PC-3 (cell line): ENCODE measurements at regions not wholly inside any gene's neighbourhood (a gene's known extent, or its start where the extent isn't known, plus 50 kb on each side); places are given as distances from the start of the nearest gene placed in this dataset.

ENCODE experiments used
- ATAC-seq: fragments of 200-7000 bp; cut with Tn5 transposase; 2 replicates; pipeline ENCODE4 v1.9.1; 2020; ENCODE audit warnings: mild to moderate bottlenecking, moderate library complexity
- BruUV-seq: library from RNA; stranded (reverse); fragments of 400-500 nt; replicated peaks from 2 replicates; lab custom pipeline; 2021; lab: Mats Ljungman, UMichigan
- CTCF ChIA-PET: fragments of 300-600 bp; sonication (Branson Sonifier 250); formaldehyde crosslinking; loops from one replicate; lab custom pipeline; 2022; ENCODE audit warnings: antibody characterized with exemption; lab: Charles Lee
- POLR2A ChIA-PET: fragments of 300-600 bp; sonication (Branson Sonifier 250); formaldehyde crosslinking; loops from one replicate; lab custom pipeline; 2022; ENCODE audit warnings: antibody characterized with exemption; ENCODE audit not compliant: unreplicated experiment; lab: Charles Lee
- DNase-seq: peaks from one replicate; pipeline ENCODE4 v3.0.0-alpha.2; 2015
- H2AFZ ChIP-seq: fragments of 300-600 bp; sonication (generic); 2 replicates; pipeline ENCODE4 v1.6.0; 2016; ENCODE audit warnings: antibody characterized with exemption, low read length
- H3F3A ChIP-seq: fragments of 300-600 bp; sonication (generic); one replicate; pipeline ENCODE4 v1.6.0; 2017; ENCODE audit warnings: antibody characterized with exemption, low read length, control low read depth, mild to moderate bottlenecking; ENCODE audit not compliant: unreplicated experiment
- H3K27ac ChIP-seq: fragments of 300-600 bp; sonication (generic); 2 replicates; pipeline ENCODE4 v1.5.1; 2016; ENCODE audit warnings: mild to moderate bottlenecking, low read length
- H3K27me3 ChIP-seq: fragments of 300-600 bp; sonication (generic); 2 replicates; pipeline ENCODE4 v1.6.1; 2016; ENCODE audit warnings: low read length, mixed read lengths
- H3K36me3 ChIP-seq: fragments of 300-600 bp; sonication (generic); 2 replicates; pipeline ENCODE4 v1.6.1; 2016; ENCODE audit warnings: low read depth, mixed run types, low read length, mixed read lengths
- H3K4me1 ChIP-seq: fragments of 300-600 bp; sonication (generic); 2 replicates; pipeline ENCODE4 v1.5.1; 2016; ENCODE audit warnings: low read length; ENCODE audit not compliant: insufficient read depth
- H3K4me2 ChIP-seq: fragments of 300-600 bp; sonication (generic); 2 replicates; pipeline ENCODE4 v1.6.0; 2016; ENCODE audit warnings: low read length
- H3K4me3 ChIP-seq: fragments of 300-600 bp; sonication (generic); 2 replicates; pipeline ENCODE4 v1.5.1; 2016; ENCODE audit warnings: mild to moderate bottlenecking, low read length, mixed read lengths
- H3K79me2 ChIP-seq: fragments of 300-600 bp; sonication (generic); 2 replicates; pipeline ENCODE4 v1.6.1; 2017; ENCODE audit warnings: low read length, mixed read lengths
- H3K9ac ChIP-seq: fragments of 300-600 bp; sonication (generic); 2 replicates; pipeline ENCODE4 v1.6.0; 2016; ENCODE audit warnings: mild to moderate bottlenecking, low read length
- H3K9me2 ChIP-seq: fragments of 300-600 bp; sonication (generic); replicated peaks from 2 replicates; pipeline ENCODE4 v1.6.1; 2016; ENCODE audit warnings: mixed run types, low read length, mixed read lengths
- H3K9me3 ChIP-seq: fragments of 300-600 bp; sonication (generic); 2 replicates; pipeline ENCODE4 v1.6.1; 2016; ENCODE audit warnings: low read length, mixed read lengths
- H4K20me1 ChIP-seq: fragments of 300-600 bp; sonication (generic); 2 replicates; pipeline ENCODE4 v1.6.1; 2016; ENCODE audit warnings: low read length, mixed read lengths
- EZH2 ChIP-seq: fragments of 300-600 bp; sonication (generic); IDR thresholded peaks from one replicate; pipeline ENCODE4 v1.6.1; 2017; ENCODE audit warnings: antibody characterized with exemption, mild to moderate bottlenecking, low read length; ENCODE audit not compliant: unreplicated experiment
- EZH2phosphoT487 ChIP-seq: fragments of 300-600 bp; sonication (generic); IDR thresholded peaks from 2 replicates; pipeline ENCODE4 v1.6.1; 2018; ENCODE audit warnings: mild to moderate bottlenecking, antibody characterized with exemption, low read length, borderline replicate concordance
- intact Hi-C: fragments of 100-400 bp; cut with micrococcal nuclease; formaldehyde crosslinking; loops from 2 replicates; pipeline ENCODE4 v1.9.0; 2023
- TF ChIP-seq, protein P1 (sequence below): fragments of 300-600 bp; sonication (generic); conservative IDR thresholded peaks from 2 replicates; pipeline ENCODE4 v1.5.1; 2017; ENCODE audit warnings: antibody characterized with exemption, low read depth, mild to moderate bottlenecking, low read length

DNA sequence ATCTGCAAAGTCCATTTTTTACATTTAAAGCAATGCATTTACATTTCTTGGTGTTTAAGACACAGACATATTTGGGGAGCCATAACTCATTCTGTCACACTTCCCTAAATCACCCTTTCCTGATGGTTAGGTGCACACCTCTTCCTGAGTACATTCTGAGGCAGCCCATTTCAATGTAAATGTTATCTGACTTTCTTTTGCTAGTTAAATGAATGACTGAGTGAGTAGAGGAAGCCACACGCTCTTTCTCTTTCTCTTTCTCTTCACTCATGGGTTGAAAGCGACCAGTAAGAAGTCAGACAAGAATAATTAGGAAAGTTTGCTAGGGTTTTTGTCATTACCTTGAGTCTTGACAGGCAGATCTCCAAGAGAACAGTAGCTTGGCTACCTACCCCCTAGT lies 143.1 kb downstream of the S1PR1 start:
- Histone ChIP-seq H3K36me3 (no peaks in the 10 kb centered on the region), H3K9me2 (no peaks in the 10 kb centered on the region), H3K4me1 (peaks cover 10% of the 10 kb centered on the region; the same call in 1 of the 2 replicates), H3K4me3 (no peak overlapping the region), H3K27me3 (peaks cover 57% of the 10 kb centered on the region), H3K27ac (no peak overlapping the region), H3F3A (no peaks in the 10 kb centered on the region), H3K9me3 (no peaks in the 10 kb centered on the region), H3K79me2 (no peaks in the 10 kb centered on the region), H2AFZ (no peak overlapping the region), H4K20me1 (no peaks in the 10 kb centered on the region), H3K4me2 (no peak overlapping the region), H3K9ac (no peak overlapping the region)
- CTCF ChIA-PET, result no interaction called here
- no TSS peak for BruUV-seq
- DNase-seq (no peak), ATAC-seq (no peak)
- TF ChIP-seq EZH2 (no peak), EZH2phosphoT487 (no peak)
- TF ChIP-seq, protein P1, sequence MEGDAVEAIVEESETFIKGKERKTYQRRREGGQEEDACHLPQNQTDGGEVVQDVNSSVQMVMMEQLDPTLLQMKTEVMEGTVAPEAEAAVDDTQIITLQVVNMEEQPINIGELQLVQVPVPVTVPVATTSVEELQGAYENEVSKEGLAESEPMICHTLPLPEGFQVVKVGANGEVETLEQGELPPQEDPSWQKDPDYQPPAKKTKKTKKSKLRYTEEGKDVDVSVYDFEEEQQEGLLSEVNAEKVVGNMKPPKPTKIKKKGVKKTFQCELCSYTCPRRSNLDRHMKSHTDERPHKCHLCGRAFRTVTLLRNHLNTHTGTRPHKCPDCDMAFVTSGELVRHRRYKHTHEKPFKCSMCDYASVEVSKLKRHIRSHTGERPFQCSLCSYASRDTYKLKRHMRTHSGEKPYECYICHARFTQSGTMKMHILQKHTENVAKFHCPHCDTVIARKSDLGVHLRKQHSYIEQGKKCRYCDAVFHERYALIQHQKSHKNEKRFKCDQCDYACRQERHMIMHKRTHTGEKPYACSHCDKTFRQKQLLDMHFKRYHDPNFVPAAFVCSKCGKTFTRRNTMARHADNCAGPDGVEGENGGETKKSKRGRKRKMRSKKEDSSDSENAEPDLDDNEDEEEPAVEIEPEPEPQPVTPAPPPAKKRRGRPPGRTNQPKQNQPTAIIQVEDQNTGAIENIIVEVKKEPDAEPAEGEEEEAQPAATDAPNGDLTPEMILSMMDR, result no peak
- intact Hi-C loops, result no loop called here
- POLR2A ChIA-PET, result no interaction called here

DNA sequence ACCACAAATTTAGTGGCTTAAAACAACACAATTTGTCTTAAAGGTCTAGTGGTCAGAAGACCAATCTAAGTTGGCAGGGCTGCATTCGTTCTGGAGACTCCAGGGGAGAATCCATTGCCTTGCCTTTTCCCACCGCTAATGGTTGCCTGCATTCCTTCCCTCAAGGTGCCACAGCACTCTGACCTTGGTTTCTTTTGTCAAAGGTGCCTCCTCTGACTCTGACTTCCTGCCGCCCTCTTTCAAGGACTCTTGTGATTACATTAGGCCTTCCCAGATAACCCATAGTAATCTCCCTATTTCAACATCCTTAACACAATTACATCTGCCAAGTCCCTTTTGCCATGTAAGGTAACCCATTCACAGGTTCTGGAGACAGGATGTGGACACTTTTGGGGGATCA lies 145.3 kb downstream of the S1PR1 start:
- Histone ChIP-seq H3K27me3 (peaks cover 54% of the 10 kb centered on the region), H3K9me3 (no peaks in the 10 kb centered on the region), H3F3A (no peaks in the 10 kb centered on the region), H3K4me1 (peaks cover 10% of the 10 kb centered on the region; the same call in 1 of the 2 replicates), H4K20me1 (no peaks in the 10 kb centered on the region), H3K9ac (no peak overlapping the region), H3K36me3 (no peaks in the 10 kb centered on the region), H3K4me3 (no peak overlapping the region), H3K79me2 (no peaks in the 10 kb centered on the region), H3K27ac (no peak overlapping the region), H3K9me2 (no peaks in the 10 kb centered on the region), H3K4me2 (no peak overlapping the region), H2AFZ (no peak overlapping the region)
- intact Hi-C loops, result no loop called here
- no peak for TF ChIP-seq EZH2
- TF ChIP-seq, protein P1, result no peak
- POLR2A ChIA-PET, result no interaction called here
- DNase-seq (no peak), ATAC-seq (no peak)
- CTCF ChIA-PET, result interaction anchor here (0.6 kb wide), 1 partner anchor 73 kb away, joined by 3 read pairs; no protein-coding TSS in a partner anchor
- BruUV-seq, result no TSS peak

DNA sequence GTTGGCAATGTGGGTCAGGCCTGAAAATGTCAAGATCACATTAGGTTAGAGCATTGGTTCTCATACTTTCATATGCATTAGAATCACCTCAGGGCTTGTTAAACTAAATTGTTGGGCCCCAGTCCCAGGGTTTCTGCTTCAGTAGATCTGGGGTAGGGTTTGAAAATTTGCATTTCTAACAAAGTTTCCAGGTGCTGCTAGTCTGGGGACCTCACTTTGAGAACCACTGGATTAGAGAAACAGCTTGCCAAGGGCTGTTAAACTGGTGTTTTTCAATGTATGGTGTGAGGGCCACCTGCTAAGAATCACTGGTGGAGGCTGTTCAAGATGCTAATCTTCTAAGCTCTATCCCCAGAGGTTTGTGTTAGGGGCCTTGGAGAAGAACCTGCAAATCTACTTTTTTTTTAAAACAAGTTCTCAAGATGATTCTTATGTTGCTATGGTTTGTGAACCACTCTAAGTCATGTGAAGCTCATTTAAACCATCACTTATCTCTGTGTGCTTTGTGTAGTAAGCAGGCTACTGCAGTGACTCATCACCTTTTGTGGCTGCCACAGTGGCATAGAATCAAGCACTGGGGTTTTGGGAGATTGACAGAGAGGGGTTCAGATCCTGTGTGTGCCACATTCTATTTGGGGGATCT lies 152.2 kb downstream of the S1PR1 start:
- DNase-seq, result no peak
- no peak for ATAC-seq
- TF ChIP-seq EZH2, result no peak
- TF ChIP-seq, protein P1, result no peak
- TF ChIP-seq EZH2phosphoT487, result no peak
- Histone ChIP-seq H3K27ac (no peak overlapping the region), H3K4me1 (no peaks in the 10 kb centered on the region), H3K36me3 (no peaks in the 10 kb centered on the region), H3K4me3 (no peak overlapping the region), H3K79me2 (no peaks in the 10 kb centered on the region), H3K9ac (no peak overlapping the region), H3F3A (no peaks in the 10 kb centered on the region), H3K9me3 (no peaks in the 10 kb centered on the region), H3K9me2 (no peaks in the 10 kb centered on the region), H3K27me3 (peaks cover 57% of the 10 kb centered on the region), H4K20me1 (no peaks in the 10 kb centered on the region), H3K4me2 (no peak overlapping the region), H2AFZ (no peak overlapping the region)
- ChIA-PET POLR2A (interaction anchor here (0.7 kb wide), 1 partner anchor 1337 kb away, joined by 6 read pairs; no protein-coding TSS in a partner anchor), CTCF (no interaction called here)
- no TSS peak for BruUV-seq
- intact Hi-C loops, result no loop called here
